OCI-LY3 (cell line): ENCODE measurements at regions not wholly inside any gene's neighbourhood (a gene's known extent, or its start where the extent isn't known, plus 50 kb on each side); places are given as distances from the start of the nearest gene placed in this dataset.

ENCODE experiments used
- H2AFZ ChIP-seq: fragments of 200-600, 300-600 bp; shearing (Covaris generic); 2 replicates; pipeline ENCODE4 v1.6.0; 2014; ENCODE audit warnings: antibody characterized with exemption, low read depth, low read length
- H3K27ac ChIP-seq: fragments of 200-600, 300-600 bp; sonication (generic); 2 replicates; pipeline ENCODE4 v1.5.1; 2014; ENCODE audit warnings: mild to moderate bottlenecking, low read length, moderate library complexity, mixed read lengths
- H3K27me3 ChIP-seq: fragments of 200-600, 300-600 bp; sonication (generic); 2 replicates; pipeline ENCODE4 v1.6.1; 2014; ENCODE audit warnings: low read depth, low read length, mixed read lengths
- H3K36me3 ChIP-seq: fragments of 200-600, 300-600 bp; sonication (generic); replicated peaks from 2 replicates; pipeline ENCODE3; 2014; ENCODE audit warnings: low read depth, low read length, mixed read lengths
- H3K4me1 ChIP-seq: fragments of 300-600, 200-600 bp; sonication (generic); 2 replicates; pipeline ENCODE4 v1.6.1; 2014; ENCODE audit warnings: low read length, mixed read lengths
- H3K4me2 ChIP-seq: fragments of 200-600, 300-600 bp; sonication (generic); 2 replicates; pipeline ENCODE4 v1.6.1; 2014; ENCODE audit warnings: low read length, mixed read lengths
- H3K4me3 ChIP-seq: fragments of 300-600, 200-600 bp; sonication (generic); 2 replicates; pipeline ENCODE4 v1.5.1; 2014; ENCODE audit warnings: antibody characterized with exemption, mild to moderate bottlenecking, low read length, moderate library complexity
- H3K79me2 ChIP-seq: fragments of 300-600, 200-600 bp; shearing (Covaris generic); 2 replicates; pipeline ENCODE4 v1.6.1; 2014; ENCODE audit warnings: mild to moderate bottlenecking, low read length, mixed read lengths
- H3K9ac ChIP-seq: fragments of 300-600, 200-600 bp; shearing (Covaris generic); 2 replicates; pipeline ENCODE4 v1.6.0; 2014; ENCODE audit warnings: mild to moderate bottlenecking, low read length, moderate library complexity
- H3K9me3 ChIP-seq: fragments of 200-600, 300-600 bp; shearing (Covaris generic); 2 replicates; pipeline ENCODE4 v1.6.1; 2014; ENCODE audit warnings: low read length, mixed read lengths; ENCODE audit not compliant: insufficient read depth
- H4K20me1 ChIP-seq: fragments of 200-600, 300-600 bp; sonication (generic); 2 replicates; pipeline ENCODE4 v1.6.1; 2016; ENCODE audit warnings: low read length, mixed read lengths; ENCODE audit not compliant: insufficient read depth
- CTCF ChIP-seq: fragments of 200-600, 300-600 bp; sonication (generic); IDR thresholded peaks from 2 replicates; pipeline ENCODE4 v1.5.1; 2014; ENCODE audit warnings: antibody characterized with exemption, low read length, low read depth
- EZH2phosphoT487 ChIP-seq: fragments of 200-600 bp; shearing (Covaris generic); IDR thresholded peaks from 2 replicates; pipeline ENCODE4 v1.6.1; 2018; ENCODE audit warnings: antibody characterized with exemption, mixed run types, low read depth

GRCh38 chr20:56117350-56117749, 112.0 kb upstream of the CBLN4 start:
- no peaks in the 10 kb centered on the region for H3K4me1 ChIP-seq
- no peak overlapping the region for H3K4me3 ChIP-seq
- H3K27me3 ChIP-seq, result peaks cover 26% of the 10 kb centered on the region
- H3K9me3 ChIP-seq, result no peaks in the 10 kb centered on the region
- no peak overlapping the region for H2AFZ ChIP-seq
- no peak overlapping the region for H3K27ac ChIP-seq
- no peaks in the 10 kb centered on the region for H4K20me1 ChIP-seq
- H3K36me3 ChIP-seq, result no peaks in the 10 kb centered on the region
- no peak overlapping the region for H3K4me2 ChIP-seq
- no peaks in the 10 kb centered on the region for H3K79me2 ChIP-seq
- TF ChIP-seq CTCF, result no peak
- TF ChIP-seq EZH2phosphoT487, result no peak
- no peak overlapping the region for H3K9ac ChIP-seq

GRCh38 chr20:56121850-56122249, 116.5 kb upstream of the CBLN4 start:
- no peaks in the 10 kb centered on the region for H3K79me2 ChIP-seq
- no peaks in the 10 kb centered on the region for H3K4me1 ChIP-seq
- no peak overlapping the region for H2AFZ ChIP-seq
- no peaks in the 10 kb centered on the region for H4K20me1 ChIP-seq
- H3K4me3 ChIP-seq, result no peak overlapping the region
- no peaks in the 10 kb centered on the region for H3K36me3 ChIP-seq
- no peaks in the 10 kb centered on the region for H3K9me3 ChIP-seq
- no peak overlapping the region for H3K9ac ChIP-seq
- H3K27ac ChIP-seq, result no peak overlapping the region
- H3K4me2 ChIP-seq, result no peak overlapping the region
- peaks cover 26% of the 10 kb centered on the region; the same call in 1 of the 2 replicates for H3K27me3 ChIP-seq
- TF ChIP-seq EZH2phosphoT487 (no peak), CTCF (no peak)

- no peaks in the 10 kb centered on the region for H4K20me1 ChIP-seq
- peaks cover 14% of the 10 kb centered on the region; the same call in 1 of the 2 replicates for H3K9me3 ChIP-seq
- H3K9ac ChIP-seq, result no peak overlapping the region
- no peaks in the 10 kb centered on the region for H3K36me3 ChIP-seq
- no peak overlapping the region for H3K27ac ChIP-seq
- no peaks in the 10 kb centered on the region for H3K79me2 ChIP-seq
- H3K4me2 ChIP-seq, result no peak overlapping the region
- TF ChIP-seq CTCF (no peak), EZH2phosphoT487 (no peak)
- no peak overlapping the region for H3K4me3 ChIP-seq
- H3K27me3 ChIP-seq, result peaks cover 39% of the 10 kb centered on the region
- H3K4me1 ChIP-seq, result peaks cover 6% of the 10 kb centered on the region
- H2AFZ ChIP-seq, result no peak overlapping the region
Observed at GRCh38 chr20:56143759-56144158, 104.8 kb upstream of the MC3R start.

GRCh38 chr20:56151834-56152233, 96.7 kb upstream of the MC3R start:
- H2AFZ ChIP-seq, result no peak overlapping the region
- no peaks in the 10 kb centered on the region for H3K79me2 ChIP-seq
- no peaks in the 10 kb centered on the region for H3K36me3 ChIP-seq
- H3K9ac ChIP-seq, result no peak overlapping the region
- H3K9me3 ChIP-seq, result no peaks in the 10 kb centered on the region
- H3K4me1 ChIP-seq, result peaks cover 8% of the 10 kb centered on the region
- no peak overlapping the region for H3K4me2 ChIP-seq
- TF ChIP-seq CTCF (no peak), EZH2phosphoT487 (no peak)
- H4K20me1 ChIP-seq, result no peaks in the 10 kb centered on the region
- H3K27ac ChIP-seq, result no peak overlapping the region
- H3K27me3 ChIP-seq, result peaks cover 54% of the 10 kb centered on the region; the same call in 1 of the 2 replicates
- no peak overlapping the region for H3K4me3 ChIP-seq
